ENCODE measurements at regions not wholly inside any gene's neighbourhood (a gene's known extent, or its start where the extent isn't known, plus 50 kb on each side); places are given as distances from the start of the nearest gene placed in this dataset.

- no peak for TF ChIP-seq CTCF (conservative IDR thresholded peaks at IDR 0.05)
- TF ChIP-seq ZFX (IDR thresholded peaks at IDR 0.05): no peak
Observed at GRCh38 chr2:22497789-22498188, 887.2 kb upstream of the KLHL29 start.

Data from C4-2B (cell line).